IMR-90 (cell line): ENCODE measurements at regions not wholly inside any gene's neighbourhood (a gene's known extent, or its start where the extent isn't known, plus 50 kb on each side); places are given as distances from the start of the nearest gene placed in this dataset.

ENCODE experiments used
- CHD1 ChIP-seq: IDR thresholded peaks from 2 replicates; pipeline ENCODE4 v1.6.1; 2012; ENCODE audit warnings: low read depth, low read length, improper control_type of control experiment
- CTCF ChIP-seq: conservative IDR thresholded peaks from 2 replicates; pipeline ENCODE4 v1.5.1; 2012; ENCODE audit warnings: mild to moderate bottlenecking, low read depth, low read length, improper control_type of control experiment
- MAZ ChIP-seq: IDR thresholded peaks from 2 replicates; pipeline ENCODE4 v1.6.1; 2012; ENCODE audit warnings: low read depth, mild to moderate bottlenecking, low read length, improper control_type of control experiment, moderate library complexity, borderline replicate concordance

- TF ChIP-seq CTCF (no peak), CHD1 (no peak), MAZ (no peak)
Measured at GRCh38 chr3:40771112-40771511, 246.4 kb downstream of the ZNF621 start.
